Chondrocyte (in vitro differentiated cells): ENCODE measurements at regions not wholly inside any gene's neighbourhood (a gene's known extent, or its start where the extent isn't known, plus 50 kb on each side); places are given as distances from the start of the nearest gene placed in this dataset.

Experiments used
- DNase-seq: peaks from one replicate; pipeline ENCODE4 v3.0.0; 2021; ENCODE audit warnings: mixed read lengths, low spot score
- H3K27ac Mint-ChIP-seq: one replicate; pipeline ENCODE4 v1.8.0; 2021; ENCODE audit warnings: mild to moderate bottlenecking, moderate library complexity, mixed read lengths; ENCODE audit not compliant: unreplicated experiment
- H3K27me3 Mint-ChIP-seq: 2 replicates; pipeline ENCODE4 v1.8.0; 2021; ENCODE audit warnings: low read depth, mixed read lengths
- H3K36me3 Mint-ChIP-seq: 2 replicates; pipeline ENCODE4 v1.8.0; 2021; ENCODE audit warnings: low read depth, mixed read lengths
- H3K4me1 Mint-ChIP-seq: 2 replicates; pipeline ENCODE4 v1.8.0; 2021; ENCODE audit warnings: low read depth, mild to moderate bottlenecking, mixed read lengths
- H3K4me3 Mint-ChIP-seq: one replicate; pipeline ENCODE4 v1.8.0; 2021; ENCODE audit warnings: mild to moderate bottlenecking, moderate library complexity, mixed read lengths; ENCODE audit not compliant: unreplicated experiment
- H3K9me3 Mint-ChIP-seq: 2 replicates; pipeline ENCODE4 v1.8.0; 2021; ENCODE audit warnings: low read depth, mixed read lengths
- CTCF ChIP-seq: fragments of 200-600 bp; sonication (generic); IDR thresholded peaks from 2 replicates; pipeline ENCODE4 v1.5.0; 2021; ENCODE audit warnings: antibody characterized with exemption, mild to moderate bottlenecking, moderate library complexity

- H3K27me3 Mint-ChIP-seq = no peaks in the 10 kb centered on the region
- peak; percentile 88 for TF ChIP-seq CTCF
- no peaks in the 10 kb centered on the region for H3K9me3 Mint-ChIP-seq
- no peak overlapping the region for H3K4me3 Mint-ChIP-seq
- no peak for DNase-seq
- H3K27ac Mint-ChIP-seq = no peak overlapping the region
- H3K4me1 Mint-ChIP-seq = peaks cover 7% of the 10 kb centered on the region
- no peaks in the 10 kb centered on the region for H3K36me3 Mint-ChIP-seq
Measured at GRCh38 chr21:14862794-14863720, 201.7 kb downstream of the NRIP1 start.

- no peak overlapping the region for H3K4me3 Mint-ChIP-seq
- H3K4me1 Mint-ChIP-seq = no peaks in the 10 kb centered on the region
- H3K27me3 Mint-ChIP-seq = no peaks in the 10 kb centered on the region
- no peak for DNase-seq
- H3K27ac Mint-ChIP-seq = no peak overlapping the region
- peaks cover 2% of the 10 kb centered on the region for H3K36me3 Mint-ChIP-seq
- peaks cover 8% of the 10 kb centered on the region for H3K9me3 Mint-ChIP-seq
- TF ChIP-seq CTCF = no peak
Measured at GRCh38 chr21:14858311-14858710, 206.5 kb downstream of the NRIP1 start.

GRCh38 chr21:14857529-14857928 is 207.3 kb downstream of the NRIP1 start:
- TF ChIP-seq CTCF = no peak
- Mint-ChIP-seq H3K4me3 (no peak overlapping the region), H3K4me1 (no peaks in the 10 kb centered on the region), H3K27ac (no peak overlapping the region), H3K36me3 (peaks cover 2% of the 10 kb centered on the region), H3K9me3 (peaks cover 8% of the 10 kb centered on the region), H3K27me3 (no peaks in the 10 kb centered on the region)
- DNase-seq = no peak

- no peak for TF ChIP-seq CTCF
- Mint-ChIP-seq H3K36me3 (peaks cover 2% of the 10 kb centered on the region), H3K9me3 (peaks cover 10% of the 10 kb centered on the region), H3K27ac (peak overlapping the region; percentile 62), H3K4me1 (peaks cover 11% of the 10 kb centered on the region), H3K4me3 (no peak overlapping the region), H3K27me3 (no peaks in the 10 kb centered on the region)
- no peak for DNase-seq
Measured at GRCh38 chr21:14850394-14850793, 214.4 kb downstream of the NRIP1 start.

- TF ChIP-seq CTCF = no peak
- no peak overlapping the region for H3K27ac Mint-ChIP-seq
- peaks cover 5% of the 10 kb centered on the region for H3K9me3 Mint-ChIP-seq
- H3K27me3 Mint-ChIP-seq = no peaks in the 10 kb centered on the region
- H3K4me3 Mint-ChIP-seq = no peak overlapping the region
- H3K4me1 Mint-ChIP-seq = peaks cover 11% of the 10 kb centered on the region
- H3K36me3 Mint-ChIP-seq = no peaks in the 10 kb centered on the region
- DNase-seq = no peak
Measured at GRCh38 chr21:14846621-14847020, 218.2 kb downstream of the NRIP1 start.
